Heart right ventricle (tissue), 16 donors: ENCODE measurements at regions not wholly inside any gene's neighbourhood (a gene's known extent, or its start where the extent isn't known, plus 50 kb on each side); places are given as distances from the start of the nearest gene placed in this dataset.

Source experiments
- ATAC-seq, 8 donors: fragments of 200-7000 bp; cut with Tn5 transposase; one replicate each; pipeline ENCODE4 v1.9.1; 2020; ENCODE audit warnings: mild to moderate bottlenecking in 8 of 8, moderate library complexity in 8 of 8, moderate number of reproducible peaks in 1 of 8
- DNase-seq, 2 donors: peaks; one replicate each; pipeline ENCODE4 v3.0.0-alpha.2; 2020
- H3K27ac ChIP-seq, 10 donors: fragments of 200-600 bp; sonication (generic) in 2 of 10; one replicate each; pipeline versions ENCODE4 v1.5.0 to v1.8.0; 2020 to 2022; ENCODE audit warnings: mild to moderate bottlenecking in 3 of 10
- H3K27me3 ChIP-seq, 7 donors: fragments of 200-600 bp; one replicate each; pipeline ENCODE4 v1.8.0; 2021 to 2022; ENCODE audit warnings: mild to moderate bottlenecking in 2 of 7
- H3K36me3 ChIP-seq, 9 donors: fragments of 200-600 bp; sonication (generic) in 1 of 9; one replicate each; pipeline versions ENCODE4 v1.5.0 to v1.8.0; 2020 to 2022; ENCODE audit warnings: mild to moderate bottlenecking in 2 of 9
- H3K4me1 ChIP-seq, 9 donors: fragments of 200-600 bp; sonication (generic) in 1 of 9; one replicate each; pipeline versions ENCODE4 v1.5.0 to v1.8.0; 2020 to 2022; ENCODE audit warnings: mild to moderate bottlenecking in 4 of 9
- H3K4me3 ChIP-seq, 10 donors: fragments of 200-600 bp; sonication (generic) in 2 of 10; one replicate each; pipeline versions ENCODE4 v1.5.0 to v1.8.0; 2020 to 2022; ENCODE audit warnings: mild to moderate bottlenecking in 7 of 10, moderate library complexity in 2 of 10
- H3K9me3 ChIP-seq, 11 donors: fragments of 200-600 bp in 10 of 11; sonication (generic) in 2 of 11; one replicate each; pipeline versions ENCODE4 v1.5.0 to v1.8.0; 2013 to 2022; ENCODE audit warnings: mild to moderate bottlenecking in 2 of 11, control low read depth in 1 of 11, moderate library complexity in 1 of 11
- WGBS, 2 donors: extraction: QIAGEN DNeasy Blood & Tissue Kit; methylation state at CpG; one replicate each; pipeline ENCODE4 v1.1.7; 2013; ENCODE audit warnings: inconsistent platforms in 1 of 2; 5-methylcytosine and 5-hydroxymethylcytosine counted together
- intact Hi-C, 10 donors: fragments of 100-400 bp; cut with DNase I; formaldehyde crosslinking; loops; one replicate each; pipeline versions ENCODE4 v1.11.1 to v1.14.2; 2022
- TF ChIP-seq, protein P1 (sequence below), 9 donors: fragments of 200-600 bp; sonication (generic) in 2 of 9; IDR thresholded peaks; one replicate each; pipeline versions ENCODE4 v1.5.0 to v1.8.0; 2021 to 2022; ENCODE audit warnings: antibody characterized with exemption in 9 of 9, mild to moderate bottlenecking in 5 of 9, moderate library complexity in 1 of 9
- donor health status: Arrhythmogenic right ventricular cardiomyopathy.
- donor health status: ischemic (EF 13 %, LVEDD 7.1; RV severe dilation, severe dysfunction).
- donor health status: healthy with polysubstance abuse.
- donor health status: DM: no; HTN: yes; CAD: no.
- donor health status: DM: no; HTN: no; CAD: no.
- donor health status: ischemic (EF 25% LVEDD 6.9; RV normal size, moderate dysfunction).
- donor health status: ischemic (EF 25% LVEDD 5.7; RV mildly dilated, moderate dysfunction).
- donor health status: healthy.
- donor health status: DM: yes; HTN: yes; CAD: no.
- donor health status: Ischemic cardiomyopathy.
- donor health status: ischemic (EF 35%, LVEDD 5.7; RV mildly dilated, moderate dysfunction).
- donor health status: nonischemic (EF 11% LVEDD 7.7; RV severe dilation, severe dysfunction).
- donor health status: DM: yes; HTN: yes; CAD: no.
- donor health status: PGD.
- donor health status: ischemic (EF 29% LVEDD 5.4; RV normal size, mild dysfunction).
- donor health status: nonischemic (EF 23%, LVEDD 6.1; RV moderate dilation, normal function).

DNA sequence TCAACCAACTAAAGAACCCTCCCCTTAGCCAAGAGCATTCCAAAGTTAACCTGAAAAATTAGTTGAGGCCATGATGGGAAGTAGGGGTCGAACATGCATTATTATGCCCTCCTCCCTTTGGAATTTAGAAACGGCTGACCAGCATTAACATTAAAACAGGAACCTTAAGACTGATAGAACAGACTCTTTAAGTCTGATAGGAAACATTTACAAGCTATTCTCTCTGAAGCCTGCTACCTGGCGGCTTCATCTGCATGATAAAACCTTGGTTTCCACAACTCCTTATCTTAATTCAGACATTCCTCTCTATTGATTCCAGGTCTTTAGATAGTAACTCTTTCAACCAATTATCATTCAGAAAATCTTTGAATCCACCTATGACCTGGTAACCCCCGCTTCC lies 331.0 kb downstream of the CGGBP1 start:
- WGBS, 2 donors: 63 to 68% methylated on average over 4 of the region's 4 CpGs
- Histone ChIP-seq H3K27me3 (no peaks in the 10 kb centered on the region), H3K27ac (no peak overlapping the region), H3K4me3 (no peak overlapping the region), H3K4me1 (no peaks in the 10 kb centered on the region), H3K36me3 (no peaks in the 10 kb centered on the region), H3K9me3 (peaks cover 0 to 17% (median 0%) of the 10 kb centered on the region in 11 donors)
- TF ChIP-seq, protein P1, sequence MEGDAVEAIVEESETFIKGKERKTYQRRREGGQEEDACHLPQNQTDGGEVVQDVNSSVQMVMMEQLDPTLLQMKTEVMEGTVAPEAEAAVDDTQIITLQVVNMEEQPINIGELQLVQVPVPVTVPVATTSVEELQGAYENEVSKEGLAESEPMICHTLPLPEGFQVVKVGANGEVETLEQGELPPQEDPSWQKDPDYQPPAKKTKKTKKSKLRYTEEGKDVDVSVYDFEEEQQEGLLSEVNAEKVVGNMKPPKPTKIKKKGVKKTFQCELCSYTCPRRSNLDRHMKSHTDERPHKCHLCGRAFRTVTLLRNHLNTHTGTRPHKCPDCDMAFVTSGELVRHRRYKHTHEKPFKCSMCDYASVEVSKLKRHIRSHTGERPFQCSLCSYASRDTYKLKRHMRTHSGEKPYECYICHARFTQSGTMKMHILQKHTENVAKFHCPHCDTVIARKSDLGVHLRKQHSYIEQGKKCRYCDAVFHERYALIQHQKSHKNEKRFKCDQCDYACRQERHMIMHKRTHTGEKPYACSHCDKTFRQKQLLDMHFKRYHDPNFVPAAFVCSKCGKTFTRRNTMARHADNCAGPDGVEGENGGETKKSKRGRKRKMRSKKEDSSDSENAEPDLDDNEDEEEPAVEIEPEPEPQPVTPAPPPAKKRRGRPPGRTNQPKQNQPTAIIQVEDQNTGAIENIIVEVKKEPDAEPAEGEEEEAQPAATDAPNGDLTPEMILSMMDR (IDR thresholded peaks at IDR 0.05): no peak
- ATAC-seq (no peak), DNase-seq (no peak)
- intact Hi-C loops: no loop called here

DNA sequence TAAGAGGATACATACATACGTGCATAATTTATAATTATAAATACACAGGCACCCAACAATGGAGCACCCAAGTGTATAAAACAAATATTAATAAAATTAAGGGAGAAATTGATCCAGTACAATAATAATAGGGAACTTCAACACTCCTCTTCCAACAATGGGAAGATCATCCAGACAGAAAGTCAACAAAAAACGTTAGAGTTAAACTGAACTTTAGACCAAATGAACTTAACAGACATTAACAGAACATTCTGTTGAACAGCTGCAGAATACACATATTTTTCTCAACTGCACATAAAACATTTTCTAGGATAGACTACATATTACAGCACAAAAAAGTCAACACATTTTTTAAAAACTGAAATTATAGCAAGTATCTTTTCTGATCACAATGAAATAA lies 339.7 kb downstream of the CGGBP1 start:
- Histone ChIP-seq H3K4me3 (no peak overlapping the region), H3K27me3 (no peaks in the 10 kb centered on the region), H3K9me3 (peaks cover 0 to 11% (median 0%) of the 10 kb centered on the region in 11 donors), H3K27ac (no peak overlapping the region), H3K4me1 (no peaks in the 10 kb centered on the region), H3K36me3 (no peaks in the 10 kb centered on the region)
- no peak for ATAC-seq
- DNase-seq: no peak
- intact Hi-C loops: no loop called here
- 61 to 71% methylated on average over 2 of the region's 2 CpGs for WGBS, 2 donors
- TF ChIP-seq, protein P1 (IDR thresholded peaks at IDR 0.05): no peak

DNA sequence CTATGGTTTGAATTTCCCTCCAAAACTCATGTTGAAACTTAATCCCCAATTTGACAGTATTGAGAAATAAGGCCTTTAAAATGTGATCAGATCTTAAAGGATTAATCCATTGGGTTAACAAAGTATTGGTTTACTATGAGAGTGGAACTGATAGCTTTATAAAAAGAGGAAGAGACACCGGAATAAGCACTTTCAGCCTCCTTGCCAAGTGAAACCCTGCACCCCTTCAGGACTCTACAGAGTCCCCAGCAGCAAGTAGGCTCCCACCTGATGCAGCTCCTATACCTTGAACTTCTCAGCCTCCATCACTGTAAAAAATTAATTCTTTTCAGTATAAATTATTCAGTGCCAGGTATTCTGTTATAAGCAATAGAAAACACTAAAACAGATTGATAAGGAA lies 348.3 kb downstream of the CGGBP1 start:
- Histone ChIP-seq H3K36me3 (no peaks in the 10 kb centered on the region), H3K4me3 (no peak overlapping the region), H3K27me3 (no peaks in the 10 kb centered on the region), H3K27ac (no peak overlapping the region), H3K9me3 (peaks cover 0 to 21% (median 0%) of the 10 kb centered on the region in 11 donors), H3K4me1 (no peaks in the 10 kb centered on the region)
- WGBS, 2 donors: 69 to 77% methylated on average over 1 of the region's 1 CpG
- DNase-seq: no peak
- ATAC-seq: no peak
- intact Hi-C loops: no loop called here
- TF ChIP-seq, protein P1 (IDR thresholded peaks at IDR 0.05): no peak

DNA sequence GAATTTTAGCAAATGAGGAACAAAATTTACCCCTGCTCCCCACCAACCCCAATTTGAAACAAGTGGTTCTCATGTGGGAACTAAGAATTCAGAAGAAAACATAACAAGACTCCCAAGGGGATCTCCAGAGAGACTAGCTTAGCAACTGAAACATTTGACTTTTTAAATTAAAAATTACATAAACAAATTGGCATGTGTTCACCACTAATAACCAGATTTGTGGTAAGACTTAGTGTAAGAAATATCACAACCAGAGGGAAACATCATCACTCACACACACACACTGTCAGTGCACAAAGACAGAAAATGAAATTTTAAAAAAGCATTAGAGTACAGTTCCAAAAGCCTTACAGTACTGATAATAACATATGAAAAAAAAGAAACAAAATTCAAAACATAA lies 348.8 kb downstream of the CGGBP1 start:
- ATAC-seq: no peak
- peaks cover 0 to 21% (median 0%) of the 10 kb centered on the region in 11 donors for H3K9me3 ChIP-seq
- intact Hi-C loops: no loop called here

More for the DNA sequence above, 348.8 kb downstream of the CGGBP1 start:
- TF ChIP-seq, protein P1 (IDR thresholded peaks at IDR 0.05): no peak
- DNase-seq: no peak
- H3K4me1 ChIP-seq: no peaks in the 10 kb centered on the region
- no peak overlapping the region for H3K4me3 ChIP-seq
- no peaks in the 10 kb centered on the region for H3K36me3 ChIP-seq
- no peaks in the 10 kb centered on the region for H3K27me3 ChIP-seq
- H3K27ac ChIP-seq: no peak overlapping the region
